Muscle of arm (tissue), 1 donor: ENCODE measurements at regions not wholly inside any gene's neighbourhood (a gene's known extent, or its start where the extent isn't known, plus 50 kb on each side); places are given as distances from the start of the nearest gene placed in this dataset.
"Not testable (repeated sequence)": the region's sequence is repeated elsewhere in the genome, so short reads cannot be mapped to it uniquely, and the experiment has no call there.

Experiments used
- DNase-seq: peaks from one replicate; pipeline ENCODE4 v3.0.0-alpha.2; 2013

DNA sequence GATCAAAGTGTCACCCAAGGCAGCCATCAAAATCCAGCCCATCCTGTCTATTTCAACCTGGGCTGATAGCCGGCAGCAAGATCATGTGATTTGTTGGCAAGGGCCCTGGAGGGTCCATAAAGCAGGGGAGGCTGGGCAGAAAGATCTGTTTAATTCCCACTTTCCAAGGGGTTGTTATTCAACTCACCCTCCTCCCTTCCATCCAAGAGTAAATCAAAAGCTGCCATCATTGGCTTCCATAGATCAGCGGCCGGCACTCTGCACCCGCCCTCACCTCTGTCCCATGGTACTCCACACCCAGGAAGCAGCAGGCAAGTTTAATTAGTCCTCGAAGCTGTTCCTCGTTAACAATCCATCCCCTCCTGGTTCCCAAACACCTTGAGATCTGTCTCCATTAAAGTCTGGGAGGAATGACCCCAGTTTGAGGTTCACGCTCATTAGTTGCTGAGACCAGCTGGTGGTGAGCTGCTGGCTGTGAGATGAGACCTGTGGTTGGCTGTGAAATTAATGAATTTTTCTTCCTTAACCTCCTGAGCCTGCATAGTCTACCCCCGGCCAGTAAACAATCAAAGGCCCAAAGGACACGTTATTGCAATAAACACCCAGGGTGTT is 120.6 kb upstream of the CHST15 start:
- DNase-seq: no peak

DNA sequence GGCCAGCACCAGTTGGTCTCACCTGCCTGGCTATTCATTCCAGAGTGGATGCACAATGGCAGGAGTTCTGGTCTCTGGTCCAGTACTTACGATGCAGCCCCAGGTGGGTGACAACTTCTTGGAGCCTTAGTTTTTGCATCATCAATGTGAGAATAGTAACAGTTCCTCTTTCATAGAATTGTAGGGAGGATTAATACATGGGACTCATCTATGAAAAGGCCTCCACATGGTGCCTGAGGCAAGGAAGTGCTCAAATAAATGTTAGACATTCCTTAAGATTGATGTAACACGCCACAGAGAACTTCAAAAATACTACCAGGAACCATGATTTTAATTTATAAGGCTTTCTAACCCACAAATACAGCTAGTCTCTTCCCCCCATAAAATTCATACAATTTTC is 120.1 kb upstream of the CHST15 start:
- DNase-seq: no peak

DNA sequence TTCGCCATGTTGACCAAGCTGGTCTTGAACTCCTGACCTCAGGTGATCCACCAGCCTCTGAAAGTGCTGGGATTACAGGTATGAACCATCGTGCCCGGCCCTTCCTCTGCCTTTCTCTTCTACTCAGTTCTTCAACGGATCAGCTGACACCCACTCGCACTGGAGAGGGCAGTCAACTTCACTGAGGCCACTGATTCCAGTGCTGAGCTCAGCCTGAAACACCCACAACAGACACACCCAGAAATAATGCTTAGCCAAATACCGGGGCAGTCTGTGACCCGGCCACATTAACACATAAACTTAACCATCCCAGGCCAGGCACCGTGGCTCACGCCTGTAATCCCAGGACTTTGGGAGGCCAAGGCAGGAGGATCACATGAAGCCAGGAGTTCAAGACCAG is 119.3 kb upstream of the CHST15 start:
- DNase-seq: no peak

DNA sequence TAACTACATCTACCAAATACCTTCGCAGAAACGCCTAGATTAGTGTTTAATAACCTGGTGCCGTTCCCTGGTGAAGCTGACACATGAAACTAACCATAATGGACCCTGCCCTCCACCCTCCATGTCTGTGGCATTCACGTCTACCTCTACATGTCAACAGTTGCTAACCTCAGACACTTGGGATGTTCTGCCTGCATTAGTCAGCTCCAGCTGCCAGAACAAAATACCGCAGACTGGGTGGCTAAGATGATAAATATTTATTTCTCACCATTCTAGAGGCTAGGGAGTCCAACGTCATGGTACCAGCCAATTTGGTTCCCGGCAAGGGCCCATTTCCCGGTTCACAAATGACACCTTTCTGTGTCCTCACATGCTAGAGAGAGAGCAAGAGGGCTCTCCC is 118.5 kb upstream of the CHST15 start:
- DNase-seq: no peak

DNA sequence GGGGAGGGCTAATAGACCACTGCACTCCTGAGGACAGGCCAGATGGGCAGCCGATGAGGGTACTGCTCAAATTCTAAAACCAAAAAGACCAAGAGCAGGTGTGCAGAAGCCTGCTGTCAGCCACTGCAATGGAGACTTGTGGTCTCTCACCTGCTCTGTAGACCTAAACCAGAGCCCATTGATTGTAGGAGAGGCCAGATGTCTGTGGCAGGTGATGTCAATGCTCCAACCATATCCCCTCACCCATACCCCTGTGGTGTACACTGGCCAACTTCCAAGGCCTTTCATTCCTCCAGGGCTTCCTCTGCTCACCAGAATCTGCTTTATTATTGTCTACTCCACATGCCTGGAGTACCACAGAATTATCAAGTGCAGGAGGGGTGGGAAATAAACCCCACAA is 116.9 kb upstream of the CHST15 start:
- DNase-seq: no peak

DNA sequence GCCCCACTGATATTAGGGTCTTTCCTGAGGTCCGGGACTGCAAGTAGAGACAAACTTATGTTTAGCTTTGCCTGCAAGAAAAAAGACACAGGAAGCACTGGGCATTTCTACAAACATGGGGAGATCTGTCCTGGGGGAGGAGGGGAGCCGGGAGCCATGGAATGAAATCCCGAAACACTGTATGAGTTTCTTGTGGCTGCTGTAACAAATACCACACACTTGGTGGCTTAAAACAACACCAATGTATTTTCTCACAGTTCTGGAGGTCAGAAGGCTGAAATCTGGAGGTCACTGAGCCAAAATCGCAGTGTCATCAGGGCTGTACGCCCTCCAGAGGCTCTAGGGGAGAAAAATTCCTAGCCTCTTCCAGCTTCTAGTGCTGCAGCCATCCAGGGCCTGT is 114.0 kb upstream of the CHST15 start:
- no peak for DNase-seq

DNA sequence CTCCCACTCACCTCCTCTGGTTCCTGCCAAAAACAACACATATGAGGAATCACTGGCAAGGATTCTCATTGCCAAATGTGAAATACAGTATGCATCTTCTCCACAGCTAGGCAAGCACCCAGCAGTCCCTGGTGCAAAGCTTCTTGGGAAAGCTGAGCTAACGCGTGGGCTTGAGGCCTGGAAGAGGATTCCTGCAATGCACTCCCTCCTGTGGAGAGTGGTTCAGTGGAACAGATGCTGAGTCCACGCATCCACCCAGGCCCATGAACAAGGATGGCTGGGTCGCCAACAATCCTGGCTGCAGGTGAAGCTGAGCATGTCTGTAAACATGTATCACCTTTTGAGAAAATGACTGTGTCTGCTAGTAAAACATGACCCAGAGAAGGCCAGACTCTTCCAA is 113.2 kb upstream of the CHST15 start:
- no peak for DNase-seq

DNA sequence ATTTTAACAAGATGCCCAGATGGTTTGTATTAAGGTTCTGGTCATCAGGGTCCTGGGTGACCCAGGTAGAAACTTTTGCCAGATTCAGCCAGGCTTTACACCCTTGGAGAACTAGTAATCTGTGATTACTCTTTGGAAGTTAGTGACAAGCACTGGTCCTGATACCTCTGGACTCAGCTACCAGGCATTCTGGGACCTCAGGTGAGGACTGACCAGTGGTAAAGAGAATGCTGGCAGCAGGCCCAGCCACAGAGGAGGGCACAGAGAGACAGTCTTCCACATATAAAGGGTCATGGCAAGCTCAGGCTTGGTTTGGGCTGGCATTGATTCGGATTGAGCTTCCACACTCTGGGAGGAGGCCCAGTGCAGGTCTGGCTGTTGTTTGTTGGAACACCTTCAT is 112.0 kb upstream of the CHST15 start:
- no peak for DNase-seq

DNA sequence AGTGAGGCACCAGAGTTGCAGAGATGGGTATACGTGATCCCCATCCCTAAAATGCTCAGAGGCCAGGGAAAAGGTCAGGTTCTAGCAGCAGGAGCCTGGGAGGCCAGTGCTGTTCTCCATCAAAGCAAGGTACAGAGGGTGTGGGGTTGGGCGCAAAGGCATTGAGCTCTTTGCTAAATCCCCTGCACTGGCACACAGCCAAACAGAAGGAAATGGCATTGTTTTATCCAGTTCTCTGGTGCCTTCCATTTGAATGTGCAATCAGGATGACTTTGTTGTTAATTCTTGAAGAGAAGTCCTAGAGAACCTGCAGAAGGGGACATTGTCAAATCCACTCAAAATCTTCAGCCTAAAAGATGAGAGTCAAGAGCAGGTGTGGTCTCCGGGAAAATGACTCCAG is 111.3 kb upstream of the CHST15 start:
- no peak for DNase-seq

DNA sequence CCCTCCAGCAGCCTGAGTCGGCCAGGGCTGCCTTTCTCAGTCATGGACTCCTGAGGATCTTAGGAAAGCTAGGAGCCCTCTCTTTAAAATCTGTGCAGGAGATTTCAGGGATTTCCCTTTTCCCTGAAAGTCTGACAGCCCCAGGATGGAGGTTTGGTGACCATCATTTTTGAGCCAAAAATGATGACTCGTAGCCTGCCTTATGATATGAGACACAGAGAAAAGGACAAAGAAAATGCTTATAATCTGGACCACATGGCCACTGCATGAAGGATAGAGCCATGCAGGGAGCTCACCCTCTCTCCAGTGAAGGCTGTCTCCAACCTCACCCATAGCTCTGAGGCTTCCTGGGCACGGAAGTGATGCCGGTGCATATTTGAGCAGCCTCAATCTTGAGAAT is 106.6 kb upstream of the CHST15 start:
- DNase-seq: no peak

DNA sequence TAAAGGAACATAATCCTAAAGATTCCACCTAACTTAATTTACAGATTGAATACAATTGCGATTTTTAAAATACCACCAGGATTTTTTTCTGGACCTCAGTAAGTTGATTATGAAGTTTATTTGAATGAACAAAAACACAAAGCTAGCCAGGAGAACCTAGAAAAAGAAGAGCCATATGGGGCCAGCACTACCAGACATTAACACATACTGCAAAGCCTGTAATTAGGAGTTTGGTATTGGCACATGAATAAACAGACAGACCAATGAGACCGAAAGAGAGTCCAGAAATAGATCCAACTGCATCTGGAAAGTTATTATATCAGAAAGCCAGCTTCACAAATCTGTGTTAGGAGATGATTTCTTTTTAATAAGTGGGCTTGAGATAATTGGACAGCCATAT is 105.5 kb upstream of the CHST15 start:
- no peak for DNase-seq

DNA sequence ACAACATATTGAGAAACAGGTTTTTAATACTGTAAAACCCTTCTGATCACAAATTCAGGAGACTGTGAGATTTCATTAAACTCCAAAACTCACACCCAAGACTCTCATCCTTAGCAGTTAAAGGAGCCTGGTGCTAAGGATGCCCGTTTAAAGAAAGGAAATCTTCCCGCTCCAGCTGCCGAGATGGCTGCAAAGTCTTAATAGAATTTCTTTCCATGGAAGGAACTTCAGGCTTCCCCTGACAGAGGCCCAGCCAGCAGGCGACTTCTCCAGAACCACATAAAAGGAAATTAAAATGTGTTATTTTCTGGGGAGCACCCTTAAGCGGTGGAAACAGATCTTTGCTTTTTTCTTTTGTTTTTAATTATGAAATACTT is 104.7 kb upstream of the CHST15 start:
- DNase-seq: no peak

DNA sequence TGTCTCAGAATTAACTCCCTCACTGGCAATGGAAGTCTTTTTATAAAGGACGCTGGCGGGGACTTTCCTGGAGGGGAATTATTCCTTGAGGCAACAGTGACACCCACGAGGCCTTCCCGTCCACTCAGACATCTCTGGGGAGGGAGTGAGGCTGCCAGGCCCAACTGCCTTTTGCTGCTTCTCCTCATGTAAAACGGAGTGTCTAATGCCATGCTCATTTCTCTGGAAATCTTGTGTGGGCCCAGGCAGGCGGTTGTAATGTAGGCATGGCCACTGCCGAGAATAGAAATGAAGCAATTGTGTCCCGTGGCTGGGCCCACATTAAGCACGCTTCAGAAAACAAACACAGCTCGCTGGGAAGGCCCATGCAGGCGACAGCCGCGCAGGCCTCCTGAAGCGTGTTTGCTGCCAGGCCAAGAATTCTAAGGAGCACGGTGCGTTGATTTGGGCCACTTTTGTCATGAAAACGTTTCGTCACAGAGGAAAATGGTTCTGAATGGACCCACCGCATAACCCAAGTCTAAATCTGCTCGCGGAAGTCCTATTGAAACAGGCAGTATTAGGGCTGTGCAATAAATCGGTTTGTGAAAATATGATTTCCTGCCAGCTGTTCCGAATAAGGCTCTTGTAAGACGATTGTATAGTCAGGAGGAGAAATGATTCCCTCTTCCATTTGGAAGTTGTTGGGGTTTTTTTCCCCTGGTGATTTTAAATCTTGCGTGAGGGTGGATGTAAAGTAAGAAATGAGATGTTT is 104.2 kb upstream of the CHST15 start:
- peak; percentile 45 for DNase-seq

DNA sequence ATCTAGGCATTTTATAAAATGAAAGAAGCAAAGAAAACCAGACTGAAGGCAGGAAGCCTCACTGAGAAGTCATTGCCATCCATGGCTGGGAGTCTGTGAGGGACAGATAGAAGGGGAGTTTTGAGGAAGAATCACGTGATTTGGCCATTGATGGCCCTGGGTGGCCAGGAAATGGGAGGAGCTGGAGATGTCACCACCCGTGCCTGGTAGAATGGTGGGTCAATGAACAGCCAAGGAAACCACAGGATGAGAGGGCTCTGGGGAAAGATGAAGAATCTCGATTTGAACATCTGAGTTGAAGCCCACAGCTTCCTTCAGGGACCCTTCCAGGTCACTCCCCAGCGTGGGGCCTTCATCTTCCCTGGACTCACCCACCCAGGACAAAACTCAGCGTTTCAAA is 103.3 kb upstream of the CHST15 start:
- DNase-seq: no peak

DNA sequence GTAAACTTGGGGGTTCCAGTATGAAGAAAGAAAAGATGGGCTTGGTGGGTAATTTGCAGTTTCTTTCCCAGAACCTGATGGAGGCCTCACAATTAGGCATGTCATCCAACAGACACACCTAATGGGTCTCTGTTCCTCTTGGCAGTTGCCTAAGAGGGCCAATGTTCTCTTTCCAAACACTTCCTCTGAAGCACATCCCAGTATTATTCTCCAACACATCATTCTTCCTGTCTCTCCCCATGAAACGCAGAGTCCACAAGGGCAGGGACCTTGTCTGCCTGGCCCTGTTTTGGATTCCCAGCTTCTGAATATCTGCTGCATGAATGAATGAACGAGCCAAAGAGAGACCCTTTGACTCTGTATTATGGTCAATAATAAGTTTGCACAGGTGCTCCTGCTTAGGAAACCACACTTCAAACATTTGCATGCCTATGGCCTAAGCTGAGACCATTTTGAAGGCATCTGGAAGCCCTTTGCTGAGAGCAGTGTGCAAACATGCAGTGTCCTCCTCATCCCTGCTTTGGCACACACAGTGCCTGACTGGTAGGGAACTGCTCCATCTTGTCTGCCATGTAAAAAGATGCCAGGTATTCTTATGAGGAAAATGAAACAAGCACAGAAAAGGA is 100.9 kb upstream of the CHST15 start:
- DNase-seq: no peak

DNA sequence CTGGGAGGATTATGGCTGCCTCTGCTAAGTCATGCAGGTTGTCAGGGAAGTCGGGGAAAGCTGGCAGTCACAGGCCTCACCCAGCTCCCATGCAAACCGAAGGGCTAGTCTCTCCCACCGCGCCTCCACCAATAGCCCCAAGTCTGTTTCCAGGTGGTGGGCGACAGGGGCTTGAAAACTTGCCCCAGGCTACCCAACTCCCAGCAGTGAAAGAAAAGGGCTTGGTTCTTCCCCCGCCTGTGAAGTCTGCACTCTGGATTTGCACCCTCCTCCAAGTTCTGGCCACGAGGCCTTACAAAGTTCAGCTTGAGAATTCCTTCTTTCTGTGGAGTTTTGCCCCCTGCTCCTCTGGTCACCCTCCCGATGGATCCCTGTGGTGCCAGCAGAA is 99.9 kb upstream of the CHST15 start:
- no peak for DNase-seq

DNA sequence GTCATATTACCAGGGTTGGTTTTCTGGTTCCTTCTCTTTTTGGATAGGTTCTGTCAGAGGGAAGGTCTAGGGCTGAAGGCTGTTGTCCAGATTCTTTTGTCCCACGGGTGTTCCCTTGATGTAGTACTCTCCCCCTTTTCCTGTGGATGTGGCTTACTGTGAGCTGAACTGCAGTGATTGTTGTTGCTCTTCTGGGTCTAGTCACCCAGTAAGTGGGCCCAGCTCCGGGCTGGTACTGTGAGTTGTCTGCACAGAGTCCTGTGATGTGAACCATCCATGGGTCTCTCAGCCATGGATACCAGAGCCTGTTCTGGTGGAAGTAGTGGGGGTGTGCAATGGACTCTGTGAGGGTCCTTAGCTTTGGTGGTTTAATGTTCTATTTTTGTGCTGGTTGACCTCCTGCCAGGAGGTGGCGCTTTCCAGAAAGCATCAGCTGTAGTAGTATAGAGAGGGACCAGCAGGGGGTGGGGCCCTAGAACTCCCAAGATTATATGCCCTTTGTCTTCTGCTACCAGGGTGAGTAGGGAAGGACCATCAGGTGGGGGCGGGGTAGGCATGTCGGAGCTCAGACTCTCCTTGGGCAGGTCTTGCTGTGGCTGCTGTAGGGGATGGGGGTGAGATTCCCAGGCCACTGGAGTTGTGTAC is 99.4 kb upstream of the CHST15 start:
- DNase-seq: not testable (repeated sequence)

DNA sequence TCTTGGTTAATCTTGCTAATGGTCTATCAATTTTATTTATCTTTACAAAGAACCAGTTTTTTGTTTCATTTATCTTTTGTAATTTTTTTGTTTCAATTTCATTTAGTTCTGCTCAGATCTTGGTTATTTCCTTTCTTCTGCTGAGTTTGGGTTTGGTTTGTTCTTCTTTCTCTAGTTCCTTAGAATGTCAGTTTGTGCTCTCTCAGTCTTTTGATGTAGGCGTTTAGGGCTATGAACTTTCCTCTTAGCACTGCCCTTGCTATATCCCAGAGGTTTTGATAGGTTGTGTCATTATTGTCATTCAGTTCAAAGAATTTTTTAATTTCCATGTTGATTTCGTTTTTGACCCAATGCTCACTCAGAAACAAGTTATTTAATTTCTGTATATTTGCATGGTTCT is 97.1 kb upstream of the CHST15 start:
- DNase-seq: not testable (repeated sequence)

DNA sequence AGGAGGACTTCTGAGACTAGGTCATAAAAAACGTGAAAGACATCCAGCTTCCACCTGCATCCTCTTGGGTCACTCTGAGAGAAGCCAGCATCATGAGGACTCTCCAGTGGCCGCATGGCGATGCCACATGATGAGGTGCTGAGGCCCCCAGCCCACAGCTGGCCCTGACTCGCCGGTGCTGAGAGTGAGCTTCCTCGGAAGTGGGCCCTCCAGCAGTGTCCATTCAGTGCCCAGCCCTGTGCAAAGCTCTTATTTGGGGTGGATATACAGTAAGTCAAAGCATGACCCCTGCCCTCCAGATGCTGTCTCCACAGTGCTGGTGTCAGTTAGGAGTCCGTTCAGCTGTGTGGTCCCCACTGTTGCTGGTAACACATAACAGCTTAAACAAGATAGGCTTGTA is 93.6 kb upstream of the CHST15 start:
- DNase-seq: no peak

DNA sequence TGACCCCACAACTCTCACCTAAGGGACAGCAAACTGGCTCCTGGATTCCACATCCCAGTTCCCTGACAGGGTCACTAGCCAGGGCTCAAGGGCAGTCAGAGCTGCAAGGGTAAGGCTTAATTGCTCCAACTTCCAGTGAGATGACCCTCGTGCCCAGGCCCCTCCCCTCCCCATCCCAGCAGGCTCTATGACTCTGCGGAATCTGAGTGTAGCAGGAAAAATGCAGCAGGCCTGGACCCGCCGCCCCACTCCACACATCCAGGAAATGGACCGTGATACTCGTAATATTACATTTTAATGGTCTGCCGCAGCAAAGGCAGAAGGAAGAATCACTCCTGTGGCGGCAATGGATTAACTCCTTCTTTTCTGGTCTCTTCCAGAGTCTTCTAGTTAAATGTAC is 91.7 kb upstream of the CHST15 start:
- DNase-seq: no peak

DNA sequence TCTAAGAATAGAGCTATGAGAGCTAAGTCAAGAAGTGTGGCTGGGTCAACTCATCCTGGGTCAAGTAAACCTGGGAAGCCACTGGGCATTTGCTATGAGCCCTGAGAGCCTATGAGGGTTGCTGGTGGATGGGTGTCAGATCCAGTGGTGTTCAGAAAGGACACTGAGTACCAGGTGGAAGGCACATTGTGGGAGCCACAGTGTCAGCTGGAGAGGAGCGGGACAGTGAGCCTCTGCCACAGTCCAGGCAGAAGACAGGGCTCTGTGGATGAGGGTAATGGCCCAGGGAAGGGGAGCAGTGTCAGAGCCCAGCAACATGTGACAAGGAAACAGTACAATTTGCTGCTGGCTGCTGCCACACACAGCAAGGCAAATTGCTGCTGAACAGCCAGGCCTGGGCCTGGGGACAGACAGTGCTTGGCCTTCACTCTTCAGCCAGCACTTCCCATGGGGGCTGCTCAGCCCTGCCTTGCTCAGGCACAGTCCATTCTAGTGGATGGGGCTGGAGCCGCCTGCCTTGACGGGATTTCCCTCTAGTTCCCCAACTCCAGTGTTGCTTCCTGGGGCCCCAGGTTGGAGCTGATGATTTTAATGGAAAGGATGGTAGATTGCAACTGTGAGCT is 90.9 kb upstream of the CHST15 start:
- no peak for DNase-seq

DNA sequence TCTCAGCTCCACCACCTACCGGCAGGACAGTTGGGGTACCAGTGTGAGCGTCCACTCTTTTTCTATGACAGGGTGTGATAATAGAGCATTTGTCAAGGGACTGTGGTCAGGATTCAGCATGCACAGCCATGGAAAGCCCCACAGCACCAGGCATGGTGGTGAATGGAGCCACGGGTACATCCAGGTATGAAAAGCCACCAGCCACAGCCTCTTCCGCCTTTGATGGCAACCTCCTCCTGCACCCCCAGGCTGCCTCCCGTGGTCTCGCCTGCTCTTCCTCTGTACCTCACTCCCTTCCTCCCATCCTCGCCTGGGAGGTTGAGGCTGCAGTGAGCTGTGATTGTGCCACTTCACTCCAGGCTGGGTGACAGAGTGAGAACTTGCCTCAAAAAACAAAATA is 90.2 kb upstream of the CHST15 start:
- DNase-seq: no peak

DNA sequence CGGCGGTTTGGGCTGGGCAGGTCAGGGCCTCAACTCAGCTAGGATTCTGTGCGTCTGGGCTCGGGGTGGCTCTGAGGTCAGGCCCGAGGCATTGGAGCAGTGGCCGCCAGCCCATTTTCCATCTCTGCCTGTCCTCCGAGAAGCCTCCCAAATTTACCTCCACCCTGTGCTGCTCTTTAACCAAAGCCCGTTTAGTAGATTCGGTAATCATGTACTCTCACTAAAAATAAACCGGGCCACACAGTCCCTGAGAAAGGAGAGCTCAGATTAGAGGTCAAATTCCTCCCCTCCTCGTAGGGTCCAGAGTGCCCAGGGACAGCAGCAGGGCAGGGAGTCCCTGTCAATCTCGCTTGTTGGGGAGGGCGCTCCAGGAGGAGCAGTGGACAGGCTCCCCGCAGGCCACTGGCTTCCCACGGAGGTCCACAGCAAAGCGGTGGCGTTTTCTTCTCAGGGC is 88.7 kb upstream of the CHST15 start:
- DNase-seq: no peak
